GM19468 (cell line): ENCODE measurements at regions not wholly inside any gene's neighbourhood (a gene's known extent, or its start where the extent isn't known, plus 50 kb on each side); places are given as distances from the start of the nearest gene placed in this dataset.
"Not testable (repeated sequence)": the region's sequence is repeated elsewhere in the genome, so short reads cannot be mapped to it uniquely, and the experiment has no call there.

Experiments used
- ATAC-seq: cut with Tn5 transposase; IDR thresholded peaks from one replicate; pipeline ENCODE4 v1.9.1; 2021; ENCODE audit warnings: mild to moderate bottlenecking, moderate library complexity, moderate number of reproducible peaks; ENCODE audit not compliant: unreplicated experiment; ENCODE audit errors: extremely low read depth

- not testable (repeated sequence) for ATAC-seq
Measured at GRCh38 chr11:23883426-23884048, 613.3 kb upstream of the LUZP2 start.

GRCh38 chr11:23884341-23884740 is 612.5 kb upstream of the LUZP2 start:
- no peak for ATAC-seq

GRCh38 chr11:23885801-23886200 is 611.1 kb upstream of the LUZP2 start:
- no peak for ATAC-seq

GRCh38 chr11:23887122-23887521 is 609.7 kb upstream of the LUZP2 start:
- ATAC-seq = not testable (repeated sequence)

- ATAC-seq = no peak
Measured at GRCh38 chr11:23893126-23893525, 603.7 kb upstream of the LUZP2 start.

GRCh38 chr11:23897453-23898286 is 599.2 kb upstream of the LUZP2 start:
- no peak for ATAC-seq

GRCh38 chr11:23903044-23903704 is 593.7 kb upstream of the LUZP2 start:
- ATAC-seq = no peak

GRCh38 chr11:23919455-23919854 is 577.4 kb upstream of the LUZP2 start:
- no peak for ATAC-seq

- ATAC-seq = no peak
Measured at GRCh38 chr11:23923357-23923756, 573.5 kb upstream of the LUZP2 start.

- no peak for ATAC-seq
Measured at GRCh38 chr11:23924226-23924625, 572.6 kb upstream of the LUZP2 start.

- ATAC-seq = no peak
Measured at GRCh38 chr11:23931443-23931842, 565.4 kb upstream of the LUZP2 start.

GRCh38 chr11:23932485-23932898 is 564.4 kb upstream of the LUZP2 start:
- no peak for ATAC-seq

- ATAC-seq = no peak
Measured at GRCh38 chr11:23933721-23934120, 563.1 kb upstream of the LUZP2 start.

GRCh38 chr11:23934671-23935270 is 562.1 kb upstream of the LUZP2 start:
- not testable (repeated sequence) for ATAC-seq

- ATAC-seq = not testable (repeated sequence)
Measured at GRCh38 chr11:23942117-23942815, 554.6 kb upstream of the LUZP2 start.

- no peak for ATAC-seq
Measured at GRCh38 chr11:23944923-23945322, 551.9 kb upstream of the LUZP2 start.

GRCh38 chr11:23947883-23948282 is 549.0 kb upstream of the LUZP2 start:
- no peak for ATAC-seq

- ATAC-seq = no peak
Measured at GRCh38 chr11:23948851-23949250, 548.0 kb upstream of the LUZP2 start.

- no peak for ATAC-seq
Measured at GRCh38 chr11:23953951-23954710, 542.7 kb upstream of the LUZP2 start.
